ENCODE measurements at regions not wholly inside any gene's neighbourhood (a gene's known extent, or its start where the extent isn't known, plus 50 kb on each side); places are given as distances from the start of the nearest gene placed in this dataset.
"Not testable (repeated sequence)": the region's sequence is repeated elsewhere in the genome, so short reads cannot be mapped to it uniquely, and the experiment has no call there.

- DNase-seq, result no peak
- H3K4me3 ChIP-seq, result no peak overlapping the region
- H3K27ac ChIP-seq, result no peak overlapping the region
- no peaks in the 10 kb centered on the region for H3K36me3 ChIP-seq
- no peak for TF ChIP-seq CTCF (IDR thresholded peaks at IDR 0.05)
- no peak for TF ChIP-seq POLR2A (IDR thresholded peaks at IDR 0.05)
- no peak for TF ChIP-seq EP300 (IDR thresholded peaks at IDR 0.05)
- intact Hi-C loops (cut with DNase I), result no loop called here
- no peaks in the 10 kb centered on the region for H3K27me3 ChIP-seq
- H3K4me1 ChIP-seq (ENCODE audit: insufficient read depth), result no peaks in the 10 kb centered on the region
- no peaks in the 10 kb centered on the region for H3K9me3 ChIP-seq
Measured at GRCh38 chr12:17020765-17021164, 414.8 kb upstream of the LMO3 start.

- no peak for DNase-seq
- H3K27ac ChIP-seq, result no peak overlapping the region
- WGBS, 3 donors, result 82 to 89% (median 84%) methylated on average over 3 of the region's 3 CpGs
- intact Hi-C loops (cut with DNase I), result no loop called here
- H3K36me3 ChIP-seq, result no peaks in the 10 kb centered on the region
- H3K27me3 ChIP-seq, result no peaks in the 10 kb centered on the region
- TF ChIP-seq EP300 (IDR thresholded peaks at IDR 0.05) (no peak), CTCF (IDR thresholded peaks at IDR 0.05) (no peak), POLR2A (IDR thresholded peaks at IDR 0.05) (no peak)
- H3K9me3 ChIP-seq, result no peaks in the 10 kb centered on the region
- H3K4me3 ChIP-seq, result no peak overlapping the region
- H3K4me1 ChIP-seq (ENCODE audit: insufficient read depth), result no peaks in the 10 kb centered on the region
Measured at GRCh38 chr12:17017402-17017801, 411.4 kb upstream of the LMO3 start.

GRCh38 chr12:17016116-17016864, 410.3 kb upstream of the LMO3 start:
- Histone ChIP-seq H3K27ac (no peak overlapping the region), H3K9me3 (no peaks in the 10 kb centered on the region), H3K4me1 (ENCODE audit: insufficient read depth) (no peaks in the 10 kb centered on the region), H3K36me3 (no peaks in the 10 kb centered on the region), H3K4me3 (no peak overlapping the region), H3K27me3 (no peaks in the 10 kb centered on the region)
- WGBS, 3 donors, result 85 to 91% (median 85%) methylated on average over 7 of the region's 7 CpGs
- no peak for DNase-seq
- intact Hi-C loops (cut with DNase I), result no loop called here
- TF ChIP-seq CTCF (IDR thresholded peaks at IDR 0.05) (no peak), POLR2A (IDR thresholded peaks at IDR 0.05) (no peak), EP300 (IDR thresholded peaks at IDR 0.05) (no peak)

- no peaks in the 10 kb centered on the region for H3K4me1 ChIP-seq (ENCODE audit: insufficient read depth)
- H3K27me3 ChIP-seq, result no peaks in the 10 kb centered on the region
- H3K27ac ChIP-seq, result no peak overlapping the region
- WGBS, 3 donors, result 90 to 100% (median 100%) methylated on average over 1 of the region's 1 CpG
- no peak overlapping the region for H3K4me3 ChIP-seq
- no peaks in the 10 kb centered on the region for H3K9me3 ChIP-seq
- TF ChIP-seq EP300 (IDR thresholded peaks at IDR 0.05) (no peak), POLR2A (IDR thresholded peaks at IDR 0.05) (no peak), CTCF (IDR thresholded peaks at IDR 0.05) (no peak)
- DNase-seq, result no peak
- intact Hi-C loops (cut with DNase I), result no loop called here
- no peaks in the 10 kb centered on the region for H3K36me3 ChIP-seq
Measured at GRCh38 chr12:17015501-17015900, 409.5 kb upstream of the LMO3 start.

GRCh38 chr12:17007442-17008040, 401.6 kb upstream of the LMO3 start:
- H3K4me1 ChIP-seq (ENCODE audit: insufficient read depth); H3K9me3 ChIP-seq; H3K36me3 ChIP-seq; H3K4me3 ChIP-seq; H3K27ac ChIP-seq; DNase-seq; H3K27me3 ChIP-seq; intact Hi-C loops (cut with DNase I): not testable (repeated sequence)
- 94 to 97% (median 95%) methylated on average over 33 to 43 of the region's 43 CpGs for WGBS, 3 donors

GRCh38 chr12:16998538-16998937, 392.6 kb upstream of the LMO3 start:
- H3K4me1 ChIP-seq (ENCODE audit: insufficient read depth); H3K36me3 ChIP-seq; H3K4me3 ChIP-seq; DNase-seq; H3K27me3 ChIP-seq; intact Hi-C loops (cut with DNase I); H3K9me3 ChIP-seq; H3K27ac ChIP-seq: not testable (repeated sequence)
- WGBS, 3 donors, result 81 to 91% (median 87%) methylated on average over 14 of the region's 14 CpGs
